ENCODE measurements at regions not wholly inside any gene's neighbourhood (a gene's known extent, or its start where the extent isn't known, plus 50 kb on each side); places are given as distances from the start of the nearest gene placed in this dataset.
"Not testable (repeated sequence)": the region's sequence is repeated elsewhere in the genome, so short reads cannot be mapped to it uniquely, and the experiment has no call there.

DNA sequence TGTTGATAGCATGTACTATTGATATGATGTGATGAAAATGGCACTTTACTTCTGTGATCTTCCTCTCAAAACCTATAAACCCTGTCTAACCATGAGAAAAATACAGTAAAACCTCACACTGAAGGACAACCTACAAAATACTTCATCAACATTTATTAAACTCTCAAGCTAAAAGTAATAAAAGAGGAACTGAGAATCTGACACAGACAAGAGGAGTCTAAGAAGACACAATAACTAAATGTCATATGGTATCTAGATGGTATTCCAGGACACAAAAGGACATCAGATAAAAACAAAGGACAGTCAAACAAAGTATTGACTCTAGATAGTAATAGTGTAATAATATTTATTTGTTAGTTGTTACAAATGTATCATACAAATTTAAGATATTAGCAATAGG lies 655.3 kb downstream of the SH3BGRL start:
- FAIRE-seq (no peak), DNase-seq (ENCODE audit: low spot score in 2 of 2) (no peak)

DNA sequence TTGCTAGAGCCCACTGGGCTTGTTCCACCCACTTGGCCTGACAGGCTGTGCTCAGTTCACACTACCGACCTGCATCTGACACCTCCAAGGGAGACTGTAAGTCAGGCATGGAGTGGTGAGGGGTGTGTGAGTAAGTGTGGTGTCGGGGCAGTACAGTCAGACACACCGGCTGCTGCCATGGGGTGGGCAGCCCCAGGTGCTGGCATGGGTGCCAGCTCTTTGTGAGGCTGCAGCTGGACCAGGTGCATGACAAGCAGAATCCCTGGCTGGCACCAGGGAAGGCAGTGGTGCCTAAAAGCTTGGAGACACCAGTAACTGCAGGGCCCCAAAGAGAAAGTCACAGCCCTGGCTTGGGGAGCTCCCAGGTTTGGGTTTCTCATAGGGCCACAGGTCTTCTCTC lies 665.0 kb downstream of the SH3BGRL start:
- no peak for FAIRE-seq
- DNase-seq (ENCODE audit: low spot score in 2 of 2) = no peak

DNA sequence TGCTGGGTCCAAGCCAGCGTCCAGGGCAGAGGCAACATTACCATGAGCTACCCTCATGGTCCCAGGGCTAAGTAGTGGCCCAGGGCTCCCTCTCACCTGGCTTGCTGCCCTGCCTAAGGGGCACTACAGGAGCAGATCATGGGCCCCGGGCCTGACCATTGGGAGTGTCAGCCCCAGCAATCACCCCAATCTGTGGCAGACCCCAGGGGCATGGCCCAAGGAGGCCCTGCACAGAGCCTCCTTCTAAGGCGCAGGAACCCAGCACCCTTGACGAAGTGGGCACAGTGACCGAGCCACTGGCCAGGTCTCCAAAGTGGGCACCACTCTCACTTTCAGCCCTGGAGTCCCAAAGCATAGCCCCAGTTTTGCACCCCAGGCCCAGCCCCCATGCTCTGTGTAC lies 667.1 kb downstream of the SH3BGRL start:
- FAIRE-seq = no peak

DNA sequence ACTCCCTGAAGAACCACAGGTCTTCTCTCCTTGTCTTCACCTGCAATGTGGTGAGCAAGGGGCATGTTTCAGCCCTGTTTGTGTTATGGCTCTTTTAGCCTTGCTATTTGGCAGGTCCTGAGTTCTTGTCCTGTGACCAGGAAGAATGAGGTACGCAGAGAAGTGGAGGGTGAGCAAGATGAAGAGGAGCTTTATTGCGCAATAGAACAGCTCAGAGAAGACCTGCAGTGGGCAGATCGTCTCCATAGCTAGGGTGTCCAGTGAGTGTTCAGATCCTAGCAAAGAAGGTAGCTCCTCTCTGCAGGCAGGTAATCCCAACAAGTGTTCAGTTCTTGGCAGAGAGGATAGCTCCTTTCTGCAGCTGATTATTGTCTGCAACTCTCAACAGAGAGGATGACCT lies 672.9 kb downstream of the SH3BGRL start:
- DNase-seq (ENCODE audit: low spot score in 2 of 2) (no peak), FAIRE-seq (no peak)

More for the DNA sequence above, 667.1 kb downstream of the SH3BGRL start:
- no peak for DNase-seq (ENCODE audit: low spot score in 2 of 2)

DNA sequence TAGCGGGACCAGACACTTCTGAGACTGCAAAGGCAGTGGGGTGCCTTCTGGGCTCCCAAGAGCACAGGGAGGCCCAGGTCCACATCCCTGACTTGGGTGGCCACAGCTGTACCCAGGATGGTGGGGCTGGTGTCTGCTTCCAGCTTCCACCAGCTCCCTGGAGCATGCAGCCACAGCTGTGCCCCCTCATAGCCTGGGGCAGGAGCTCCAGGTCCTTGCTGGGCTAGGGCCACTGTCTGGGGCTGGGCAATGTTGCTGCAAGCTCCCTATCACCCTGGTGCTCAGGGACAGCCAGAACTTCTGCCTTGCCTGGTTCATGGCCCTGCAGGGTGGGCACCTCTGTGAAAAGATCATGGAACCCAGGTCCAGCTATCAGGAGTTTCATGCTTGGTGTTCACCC lies 673.9 kb downstream of the SH3BGRL start:
- no peak for FAIRE-seq
- no peak for DNase-seq (ENCODE audit: low spot score in 2 of 2)

DNA sequence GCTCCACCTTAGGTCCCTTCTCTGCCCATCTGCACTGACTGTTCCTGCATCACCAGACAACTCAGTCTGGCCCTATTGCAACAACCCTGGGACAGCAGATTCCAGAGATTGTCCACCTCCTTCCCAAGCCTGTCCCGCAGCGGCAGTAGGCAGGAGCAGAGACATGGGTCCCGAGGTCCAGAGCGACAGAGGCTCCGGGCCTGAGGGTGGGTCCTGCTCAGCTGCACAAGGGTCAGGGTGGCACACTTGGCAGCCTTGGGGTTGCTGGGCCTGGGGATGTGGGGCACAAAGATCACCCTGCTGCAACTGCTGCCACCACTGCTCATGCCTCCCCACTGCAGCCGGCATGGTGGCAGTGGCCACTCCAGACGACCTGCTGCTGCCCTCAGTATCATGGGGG lies 674.5 kb downstream of the SH3BGRL start:
- FAIRE-seq = no peak
- DNase-seq (ENCODE audit: low spot score in 2 of 2) = no peak

DNA sequence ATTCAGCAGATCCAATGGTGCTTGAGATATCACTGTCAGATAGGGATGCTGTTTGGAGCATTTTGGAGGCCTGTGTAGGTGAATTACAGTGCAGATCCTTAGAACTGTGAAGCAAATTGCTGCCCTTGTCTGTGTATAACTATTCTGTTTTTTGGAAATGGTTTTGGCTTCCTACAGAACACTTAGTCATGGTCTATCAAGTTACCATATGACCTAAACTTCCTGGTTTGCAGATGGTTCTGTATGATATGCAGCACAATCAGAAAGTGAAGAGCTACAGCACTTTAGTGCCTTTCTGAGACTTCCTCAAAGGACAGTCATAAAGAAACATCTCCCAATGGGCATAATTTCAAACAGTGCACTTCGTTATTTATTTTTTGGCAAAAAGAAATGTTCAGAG lies 688.6 kb downstream of the SH3BGRL start:
- DNase-seq (ENCODE audit: low spot score in 2 of 2) (no peak), FAIRE-seq (no peak)

DNA sequence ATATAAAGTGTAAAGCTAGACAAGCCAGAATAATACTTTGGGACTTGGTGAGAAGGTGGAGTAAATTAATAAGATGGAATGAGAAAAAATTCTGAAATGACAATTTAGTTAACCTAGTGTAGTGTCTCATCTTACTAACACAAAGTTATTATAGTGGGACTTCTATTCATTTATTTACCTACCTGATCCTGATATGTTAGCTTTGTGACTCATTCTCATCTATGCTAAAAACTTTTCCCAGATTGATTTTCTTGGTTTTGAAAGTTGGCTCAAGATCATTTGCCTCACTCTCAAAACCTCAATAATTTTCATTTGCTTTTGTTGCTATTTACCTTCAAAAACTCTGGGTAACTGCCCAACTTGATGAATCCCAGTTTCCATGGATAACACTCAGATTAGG lies 698.6 kb downstream of the SH3BGRL start:
- DNase-seq (ENCODE audit: low spot score in 2 of 2) = no peak
- FAIRE-seq = no peak

DNA sequence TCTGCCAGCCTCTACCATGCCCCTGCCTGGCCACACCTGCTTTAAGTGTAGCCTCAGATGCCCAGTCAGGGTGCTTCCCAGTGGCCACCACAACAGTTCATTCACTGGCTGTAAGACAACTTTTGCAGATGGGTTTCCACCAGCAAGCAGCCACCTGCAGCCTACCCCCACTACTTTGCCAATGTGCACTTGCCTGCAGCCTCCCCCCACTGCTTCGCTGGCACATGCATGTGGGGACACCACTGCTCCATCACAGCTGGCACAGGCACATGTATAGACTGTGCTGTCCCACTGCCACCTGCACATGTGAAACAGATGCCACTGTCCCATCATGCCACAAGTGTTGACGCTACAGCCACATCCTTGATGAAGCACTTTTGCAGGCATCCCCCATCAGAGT lies 723.9 kb downstream of the SH3BGRL start:
- DNase-seq (ENCODE audit: low spot score in 2 of 2) (no peak), FAIRE-seq (no peak)

DNA sequence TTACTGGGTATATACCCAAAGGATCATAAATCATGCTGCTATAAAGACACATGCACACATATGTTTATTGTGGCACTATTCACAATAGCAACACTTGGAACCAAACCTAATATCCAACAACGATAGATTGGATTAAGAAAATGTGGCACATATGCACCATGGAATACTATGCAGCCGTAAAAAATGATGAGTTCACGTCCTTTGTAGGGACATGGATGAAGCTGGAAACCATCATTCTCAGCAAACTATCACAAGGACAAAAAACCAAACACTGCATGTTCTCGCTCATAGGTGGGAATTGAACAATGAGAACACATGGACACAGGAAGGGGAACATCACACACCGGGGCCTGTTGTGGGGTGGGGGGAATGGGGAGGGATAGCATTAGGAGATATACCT lies 744.0 kb downstream of the SH3BGRL start:
- FAIRE-seq; DNase-seq (ENCODE audit: low spot score in 2 of 2): not testable (repeated sequence)

DNA sequence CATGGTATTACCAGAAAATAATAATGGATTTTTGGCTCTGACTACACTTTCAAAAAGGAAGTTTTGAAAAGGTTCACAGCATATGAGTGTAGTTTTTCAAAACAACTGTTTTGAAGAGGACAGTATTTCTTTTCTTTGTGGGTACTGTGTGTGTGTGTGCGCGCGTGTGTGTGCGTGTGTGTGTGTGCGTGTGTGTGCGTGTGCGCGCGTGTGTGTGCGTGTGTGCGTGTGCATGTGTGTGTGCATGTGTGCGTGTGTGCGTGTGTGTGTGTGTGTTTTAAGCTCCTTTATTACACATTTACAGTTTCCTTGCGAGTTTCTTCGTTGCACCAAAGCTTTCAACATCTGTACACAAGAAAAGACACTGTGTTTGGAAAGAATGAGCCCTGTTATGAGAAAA lies 755.4 kb downstream of the SH3BGRL start:
- no peak for DNase-seq (ENCODE audit: low spot score in 2 of 2)
- FAIRE-seq = no peak

DNA sequence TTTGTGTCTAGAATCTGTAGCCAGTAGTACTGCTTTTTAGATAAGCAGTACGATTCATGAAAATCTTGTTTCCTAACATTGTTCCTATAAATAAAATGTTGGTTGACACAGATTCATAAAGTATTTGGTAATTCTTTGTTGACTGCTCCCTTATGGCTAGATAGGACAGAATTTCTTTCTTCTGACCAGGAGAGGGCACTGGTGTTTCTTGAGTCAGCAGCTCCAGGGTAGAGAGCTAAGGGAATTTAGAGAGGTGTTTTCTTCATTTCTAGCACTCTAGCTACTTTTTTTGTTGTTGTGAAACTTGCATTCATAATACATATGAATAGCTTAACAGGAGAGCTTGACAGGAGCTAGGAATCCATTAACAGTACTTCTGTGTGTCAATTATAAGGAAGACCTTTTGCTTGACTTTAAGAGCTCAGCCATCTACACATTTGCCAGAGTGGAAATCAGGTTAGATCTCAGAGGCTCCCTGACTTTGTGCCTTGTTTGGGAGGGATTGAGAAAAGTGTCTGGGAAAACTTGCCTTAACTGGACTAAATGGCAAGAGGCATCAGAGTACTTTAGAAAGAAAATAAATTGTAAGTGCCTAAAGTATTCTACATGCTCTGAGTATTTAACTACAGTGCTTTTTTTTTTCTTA lies 756.1 kb downstream of the SH3BGRL start:
- FAIRE-seq = no peak
- peak in 1 of 2 donors; percentile 5 for DNase-seq (ENCODE audit: low spot score in 2 of 2)

DNA sequence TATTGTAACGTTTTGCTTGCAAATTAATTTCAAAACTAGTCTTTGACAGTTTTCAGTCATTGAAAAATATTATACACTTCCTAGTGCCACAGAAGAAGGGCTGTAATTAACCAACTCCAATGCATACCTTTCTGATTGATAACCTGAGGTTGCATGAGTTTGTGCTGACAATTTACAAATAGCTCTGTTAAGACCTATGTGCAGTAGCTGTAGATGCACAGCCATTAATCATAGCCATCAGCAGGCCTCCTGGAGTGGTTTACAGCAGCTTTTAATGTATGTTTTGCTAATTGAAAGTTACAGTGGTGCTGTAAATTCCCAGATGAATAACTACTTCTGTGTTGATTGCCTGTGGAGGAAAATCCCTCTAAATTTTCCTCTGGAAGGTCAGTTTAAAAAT lies 758.1 kb downstream of the SH3BGRL start:
- DNase-seq (ENCODE audit: low spot score in 2 of 2) (no peak), FAIRE-seq (no peak)

DNA sequence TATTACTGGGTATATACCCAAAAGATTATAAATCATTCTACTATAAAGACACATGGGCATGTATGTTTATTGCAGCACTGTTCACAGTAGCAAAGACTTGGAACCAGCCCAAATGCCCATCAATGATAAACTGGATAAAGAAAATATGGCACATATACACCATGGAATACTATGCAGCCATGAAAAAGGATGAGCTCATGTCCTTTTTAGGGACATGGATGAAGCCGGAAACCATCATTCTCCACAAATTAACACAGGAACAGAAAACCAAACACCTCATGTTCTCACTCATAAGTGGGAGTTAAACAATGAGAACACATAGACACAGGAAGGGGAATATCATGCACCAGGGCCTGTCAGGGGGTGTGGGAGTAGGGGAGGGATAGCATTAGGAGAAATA lies 772.5 kb downstream of the SH3BGRL start:
- not testable (repeated sequence) for DNase-seq (ENCODE audit: low spot score in 2 of 2); FAIRE-seq

DNA sequence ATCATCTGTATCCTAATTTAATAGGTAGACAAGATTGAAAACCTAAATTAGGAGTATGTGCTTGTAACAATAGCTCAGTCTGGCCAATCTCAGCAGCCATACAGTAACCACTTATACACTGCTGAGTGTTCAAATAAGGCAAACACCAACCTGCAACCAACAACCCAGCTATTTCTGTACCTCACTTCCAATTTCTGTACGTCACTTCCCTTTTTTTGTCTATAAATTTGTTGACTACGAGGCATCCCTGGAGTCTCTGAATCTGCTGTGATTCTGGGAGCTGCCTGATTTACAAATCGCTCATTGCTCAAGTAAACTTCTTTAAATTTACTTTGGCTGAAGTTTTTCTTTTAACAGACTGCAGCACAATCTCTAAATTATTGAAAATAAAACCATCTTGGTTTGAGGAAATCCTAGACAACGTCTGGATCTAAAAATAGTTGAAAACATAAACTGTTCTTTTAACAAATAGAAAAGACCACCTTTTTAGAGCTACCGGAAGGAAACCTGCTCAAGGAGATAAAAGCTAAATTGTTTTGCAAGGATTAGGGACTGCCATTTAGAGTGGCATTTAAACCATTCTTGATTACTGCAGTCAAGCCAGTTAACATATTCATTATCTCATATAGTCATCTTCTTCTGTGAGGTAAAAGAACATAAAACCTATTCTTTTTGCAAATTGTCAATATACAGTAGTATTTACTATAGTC lies 778.1 kb downstream of the SH3BGRL start:
- FAIRE-seq (no peak), DNase-seq (ENCODE audit: low spot score in 2 of 2) (no peak)

DNA sequence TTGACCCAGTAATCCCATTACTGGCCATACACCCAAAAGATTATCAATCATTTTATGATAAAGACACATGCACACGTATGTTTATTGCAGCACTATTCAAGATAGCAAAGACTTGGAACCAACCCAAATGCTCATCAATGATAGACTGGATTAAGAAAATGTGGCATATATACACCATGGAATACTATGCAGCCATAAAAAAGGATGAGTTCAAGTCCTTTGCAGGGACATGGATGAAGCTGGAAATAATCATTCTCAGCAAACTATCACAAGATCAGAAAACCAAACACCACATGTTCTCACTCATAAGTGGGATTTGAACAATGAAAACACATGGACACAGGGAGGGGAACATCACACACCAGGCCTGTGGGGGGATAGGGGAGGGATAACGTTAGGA lies 785.3 kb downstream of the SH3BGRL start:
- not testable (repeated sequence) for DNase-seq (ENCODE audit: low spot score in 2 of 2); FAIRE-seq

DNA sequence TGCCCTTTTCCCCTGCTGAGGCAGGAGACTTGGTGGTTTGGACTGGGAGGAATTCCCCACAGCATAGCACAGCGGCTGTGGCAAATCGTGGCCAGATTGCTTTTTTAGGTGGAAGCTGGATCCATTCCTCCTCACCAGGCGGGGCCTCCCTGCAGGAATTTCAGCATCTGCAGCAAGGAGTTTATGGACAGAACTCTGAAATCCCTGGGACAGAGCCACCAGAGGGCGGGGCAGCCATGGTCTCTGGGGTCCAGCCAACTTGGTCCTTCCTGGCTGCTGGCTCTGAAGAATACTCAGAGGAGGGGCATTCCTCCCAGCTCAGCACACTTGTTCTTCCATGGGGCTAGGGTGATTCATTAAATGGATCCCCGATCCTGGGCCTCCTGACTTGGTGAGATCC lies 794.3 kb downstream of the SH3BGRL start:
- FAIRE-seq = no peak

DNA sequence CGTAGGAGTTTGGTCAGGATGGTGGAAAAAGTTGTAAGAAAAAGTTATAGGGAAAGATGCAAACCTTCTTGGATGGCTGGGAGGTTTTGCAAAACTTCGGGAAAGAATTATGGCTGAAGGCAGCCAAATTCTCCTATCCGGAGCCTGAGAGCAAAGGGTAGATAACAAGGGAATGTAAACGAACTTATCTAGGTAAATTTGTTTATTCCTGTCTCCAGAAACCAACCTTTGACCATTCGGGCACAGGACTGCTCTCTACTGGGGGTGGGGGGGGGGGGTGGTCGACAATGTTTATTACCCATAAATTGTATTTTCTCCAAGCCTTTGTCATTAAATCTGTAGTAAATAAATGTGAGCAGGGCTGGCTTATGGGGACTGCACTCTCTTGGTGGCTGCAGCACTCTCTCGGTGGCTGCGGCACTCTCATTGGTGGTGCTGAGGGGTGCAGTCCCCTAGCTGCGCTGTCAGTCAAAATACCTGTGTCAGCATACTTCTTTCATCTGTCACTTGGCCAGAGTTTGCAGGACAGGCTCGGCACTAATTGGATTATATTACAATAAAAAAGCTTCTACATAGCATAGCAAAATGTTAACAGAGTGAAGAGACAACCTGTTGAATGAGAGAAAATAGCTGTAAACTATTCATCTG lies 827.8 kb downstream of the SH3BGRL start:
- FAIRE-seq = no peak
- no peak for DNase-seq (ENCODE audit: low spot score in 2 of 2)

More for the DNA sequence above, 794.3 kb downstream of the SH3BGRL start:
- no peak for DNase-seq (ENCODE audit: low spot score in 2 of 2)

DNA sequence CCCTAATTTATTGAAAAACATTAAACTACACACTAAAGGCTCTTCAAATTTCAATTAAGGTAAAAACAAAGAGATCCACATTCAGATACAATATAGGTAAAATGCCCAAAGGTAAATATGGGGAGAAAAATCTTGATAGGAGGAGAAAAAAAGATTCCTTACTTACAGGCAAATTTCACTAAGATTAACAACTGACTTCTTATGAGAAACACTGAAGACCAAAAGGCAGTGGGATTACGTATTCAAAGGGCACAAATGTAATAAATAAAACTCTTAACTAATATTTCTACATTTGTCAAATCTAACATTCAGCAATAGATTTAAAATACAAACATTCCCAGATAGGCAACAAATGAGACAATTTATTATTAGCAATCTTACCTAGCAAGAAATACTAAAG lies 829.3 kb downstream of the SH3BGRL start:
- DNase-seq (ENCODE audit: low spot score in 2 of 2) (no peak), FAIRE-seq (no peak)

DNA sequence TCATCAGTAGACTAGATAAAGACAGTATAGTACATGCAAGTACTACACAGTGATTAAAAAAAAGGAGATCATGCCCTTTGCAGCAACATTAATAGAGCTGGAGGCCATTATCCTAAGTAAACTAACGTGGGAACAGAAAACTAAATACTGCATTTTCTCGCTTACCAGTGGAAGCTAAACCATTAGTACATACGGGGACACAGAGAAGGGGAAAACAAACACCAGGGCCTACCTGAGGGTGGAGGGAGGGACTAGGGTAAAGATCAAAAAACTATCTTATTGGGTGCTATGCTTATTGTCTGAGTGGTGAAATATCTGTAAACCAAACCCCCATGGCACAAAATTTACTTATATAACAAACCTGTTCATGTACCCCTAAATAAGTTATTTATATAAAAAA lies 836.9 kb downstream of the SH3BGRL start:
- FAIRE-seq (no peak), DNase-seq (ENCODE audit: low spot score in 2 of 2) (no peak)

DNA sequence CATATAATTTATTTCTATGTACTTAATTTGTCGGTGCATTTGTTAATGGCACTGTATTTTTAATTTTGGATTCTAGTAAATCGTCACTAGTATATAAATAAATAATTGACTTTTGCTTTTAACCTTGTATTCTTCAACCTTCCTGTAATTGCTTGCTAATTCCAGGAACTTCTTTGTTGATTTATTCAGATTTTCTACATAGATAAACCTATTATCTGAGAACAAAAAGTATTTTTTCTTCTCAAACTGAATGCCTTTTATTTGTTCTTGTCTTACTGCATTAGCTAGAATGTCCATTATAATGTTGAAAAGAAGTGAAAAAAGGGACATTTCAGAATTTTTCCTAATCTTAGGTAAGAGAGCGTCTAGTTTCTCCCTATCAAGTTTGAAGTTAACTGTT lies 839.1 kb downstream of the SH3BGRL start:
- FAIRE-seq = no peak
- DNase-seq (ENCODE audit: low spot score in 2 of 2) = no peak

DNA sequence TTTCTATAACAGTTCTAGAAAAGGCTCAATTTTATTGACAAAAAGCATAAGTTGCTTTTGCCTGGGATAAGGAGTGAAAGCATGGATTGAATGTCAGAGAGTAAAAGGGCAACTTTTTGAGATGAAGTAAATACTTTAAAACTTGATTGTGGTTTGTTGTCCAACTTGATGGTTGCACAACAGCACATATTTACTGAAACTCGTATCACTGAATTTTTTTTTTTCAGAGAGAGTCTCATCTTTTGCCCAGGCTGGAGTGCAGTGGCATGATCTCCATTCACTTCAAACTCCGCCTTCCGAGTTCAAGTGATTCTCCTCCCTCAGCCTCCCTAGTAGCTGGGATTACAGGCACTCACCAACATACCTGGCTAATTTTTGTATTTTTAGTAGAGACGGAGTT lies 856.8 kb downstream of the SH3BGRL start:
- FAIRE-seq = no peak

More for the DNA sequence above, 856.8 kb downstream of the SH3BGRL start:
- no peak for DNase-seq (ENCODE audit: low spot score in 2 of 2)

Data from frontal cortex (tissue), 3 donors.